ENCODE measurements at regions not wholly inside any gene's neighbourhood (a gene's known extent, or its start where the extent isn't known, plus 50 kb on each side); places are given as distances from the start of the nearest gene placed in this dataset.
A peak's percentile ranks its signal among the peaks of the same experiment; 100 is the strongest.

- no peaks in the 10 kb centered on the region for H3K36me3 ChIP-seq (ENCODE audit: control insufficient read depth in 2 of 2, insufficient read depth in 1 of 2, low read length in 2 of 2)
- H3K4me1 ChIP-seq (ENCODE audit: control insufficient read depth, insufficient read depth, low read length): no peaks in the 10 kb centered on the region
- TF ChIP-seq ZNF214 (tag by site-specific recombination; IDR thresholded peaks at IDR 0.05; ENCODE audit: borderline replicate concordance) (no peak), KLF9 (tag by site-specific recombination; IDR thresholded peaks at IDR 0.05; ENCODE audit: low read depth) (no peak), ZBTB8A (tag by site-specific recombination; IDR thresholded peaks at IDR 0.05) (no peak), ZSCAN16 (tag by site-specific recombination; IDR thresholded peaks at IDR 0.05) (no peak), ZNF501 (tag by site-specific recombination; IDR thresholded peaks at IDR 0.05) (no peak), ZNF677 (tag by site-specific recombination; IDR thresholded peaks at IDR 0.05) (no peak), ZNF335 (tag by site-specific recombination; conservative IDR thresholded peaks at IDR 0.05) (no peak), ZNF473 (tag by site-specific recombination; IDR thresholded peaks at IDR 0.05) (no peak), ZNF555 (tag by site-specific recombination; conservative IDR thresholded peaks at IDR 0.05) (no peak), SP7 (tag by site-specific recombination; IDR thresholded peaks at IDR 0.05) (no peak), ZNF416 (tag by site-specific recombination; IDR thresholded peaks at IDR 0.05) (no peak), GLI4 (tag by site-specific recombination; IDR thresholded peaks at IDR 0.05) (no peak)
- TF ChIP-seq, protein P1, sequence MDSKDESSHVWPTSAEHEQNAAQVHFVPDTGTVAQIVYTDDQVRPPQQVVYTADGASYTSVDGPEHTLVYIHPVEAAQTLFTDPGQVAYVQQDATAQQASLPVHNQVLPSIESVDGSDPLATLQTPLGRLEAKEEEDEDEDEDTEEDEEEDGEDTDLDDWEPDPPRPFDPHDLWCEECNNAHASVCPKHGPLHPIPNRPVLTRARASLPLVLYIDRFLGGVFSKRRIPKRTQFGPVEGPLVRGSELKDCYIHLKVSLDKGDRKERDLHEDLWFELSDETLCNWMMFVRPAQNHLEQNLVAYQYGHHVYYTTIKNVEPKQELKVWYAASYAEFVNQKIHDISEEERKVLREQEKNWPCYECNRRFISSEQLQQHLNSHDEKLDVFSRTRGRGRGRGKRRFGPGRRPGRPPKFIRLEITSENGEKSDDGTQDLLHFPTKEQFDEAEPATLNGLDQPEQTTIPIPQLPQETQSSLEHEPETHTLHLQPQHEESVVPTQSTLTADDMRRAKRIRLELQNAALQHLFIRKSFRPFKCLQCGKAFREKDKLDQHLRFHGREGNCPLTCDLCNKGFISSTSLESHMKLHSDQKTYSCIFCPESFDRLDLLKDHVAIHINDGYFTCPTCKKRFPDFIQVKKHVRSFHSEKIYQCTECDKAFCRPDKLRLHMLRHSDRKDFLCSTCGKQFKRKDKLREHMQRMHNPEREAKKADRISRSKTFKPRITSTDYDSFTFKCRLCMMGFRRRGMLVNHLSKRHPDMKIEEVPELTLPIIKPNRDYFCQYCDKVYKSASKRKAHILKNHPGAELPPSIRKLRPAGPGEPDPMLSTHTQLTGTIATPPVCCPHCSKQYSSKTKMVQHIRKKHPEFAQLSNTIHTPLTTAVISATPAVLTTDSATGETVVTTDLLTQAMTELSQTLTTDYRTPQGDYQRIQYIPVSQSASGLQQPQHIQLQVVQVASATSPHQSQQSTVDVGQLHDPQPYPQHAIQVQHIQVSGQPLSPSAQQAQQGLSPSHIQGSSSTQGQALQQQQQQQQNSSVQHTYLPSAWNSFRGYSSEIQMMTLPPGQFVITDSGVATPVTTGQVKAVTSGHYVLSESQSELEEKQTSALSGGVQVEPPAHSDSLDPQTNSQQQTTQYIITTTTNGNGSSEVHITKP (tag by site-specific recombination; IDR thresholded peaks at IDR 0.05): no peak
- ChIA-PET POLR2A (no interaction called here), CTCF (no interaction called here)
- no peaks in the 10 kb centered on the region for H3K9me3 ChIP-seq (ENCODE audit: control insufficient read depth, insufficient read depth, low read depth, low read length)
- H3K27ac ChIP-seq (ENCODE audit: extremely low read depth, low read depth, low read length): no peak overlapping the region
- no peak overlapping the region for H3K4me3 ChIP-seq (ENCODE audit: low read depth, low read length)
These were observed 181.6 kb downstream of the MFSD1 start for GRCh38 chr3:158983216-158984099.

DNA sequence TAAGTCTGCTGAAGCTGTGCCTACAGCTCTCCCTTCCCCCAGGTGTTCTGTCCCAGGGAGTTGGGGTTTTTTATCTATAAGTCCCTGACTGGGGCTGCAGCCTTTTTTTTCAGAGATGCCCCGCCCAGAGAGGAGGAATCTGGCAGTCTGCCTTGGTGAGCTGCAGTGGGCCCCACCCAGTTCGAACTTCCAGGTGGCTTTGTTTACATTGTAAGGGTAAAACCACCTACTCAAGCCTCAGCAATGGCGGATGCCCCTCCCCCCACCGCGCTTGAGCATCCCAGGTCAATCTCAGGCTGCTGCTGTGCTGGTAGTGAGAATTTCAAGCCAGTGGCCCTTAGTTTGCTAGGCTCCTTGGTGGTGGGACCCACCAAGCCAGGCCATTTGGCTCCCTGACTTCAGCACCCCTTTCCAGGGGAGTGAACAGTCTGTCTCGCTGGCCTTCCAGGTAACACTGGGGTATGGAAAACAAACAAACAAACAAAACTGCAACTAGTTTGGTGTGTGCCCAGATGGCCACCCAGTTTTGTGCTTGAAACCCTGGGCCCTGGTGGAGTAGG, 189.4 kb downstream of the MFSD1 start:
- no peak overlapping the region for H3K27ac ChIP-seq (ENCODE audit: extremely low read depth, low read depth, low read length)
- no peak overlapping the region for H3K4me3 ChIP-seq (ENCODE audit: low read depth, low read length)
- H3K36me3 ChIP-seq (ENCODE audit: control insufficient read depth in 2 of 2, insufficient read depth in 1 of 2, low read length in 2 of 2): no peaks in the 10 kb centered on the region
- H3K9me3 ChIP-seq (ENCODE audit: control insufficient read depth, insufficient read depth, low read depth, low read length): no peaks in the 10 kb centered on the region
- no peaks in the 10 kb centered on the region for H3K4me1 ChIP-seq (ENCODE audit: control insufficient read depth, insufficient read depth, low read length)
- TF ChIP-seq HOXC10 (CRISPR knock-in tag; IDR thresholded peaks at IDR 0.05): no peak
- no peak for TF ChIP-seq ZBTB7A (tag by site-specific recombination; IDR thresholded peaks at IDR 0.05; ENCODE audit: low read depth)
- TF ChIP-seq KLF7 (tag by site-specific recombination; IDR thresholded peaks at IDR 0.05; ENCODE audit: borderline replicate concordance): peak; percentile 29; the same call in 1 of the 2 replicates
- peak; percentile 48; the same call in 1 of the 2 replicates for TF ChIP-seq KLF1 (tag by site-specific recombination; IDR thresholded peaks at IDR 0.05)
- TF ChIP-seq ZNF266 (tag by site-specific recombination; IDR thresholded peaks at IDR 0.05; ENCODE audit: low read depth): no peak
- TF ChIP-seq, protein P2, sequence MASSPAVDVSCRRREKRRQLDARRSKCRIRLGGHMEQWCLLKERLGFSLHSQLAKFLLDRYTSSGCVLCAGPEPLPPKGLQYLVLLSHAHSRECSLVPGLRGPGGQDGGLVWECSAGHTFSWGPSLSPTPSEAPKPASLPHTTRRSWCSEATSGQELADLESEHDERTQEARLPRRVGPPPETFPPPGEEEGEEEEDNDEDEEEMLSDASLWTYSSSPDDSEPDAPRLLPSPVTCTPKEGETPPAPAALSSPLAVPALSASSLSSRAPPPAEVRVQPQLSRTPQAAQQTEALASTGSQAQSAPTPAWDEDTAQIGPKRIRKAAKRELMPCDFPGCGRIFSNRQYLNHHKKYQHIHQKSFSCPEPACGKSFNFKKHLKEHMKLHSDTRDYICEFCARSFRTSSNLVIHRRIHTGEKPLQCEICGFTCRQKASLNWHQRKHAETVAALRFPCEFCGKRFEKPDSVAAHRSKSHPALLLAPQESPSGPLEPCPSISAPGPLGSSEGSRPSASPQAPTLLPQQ (tag by site-specific recombination; IDR thresholded peaks at IDR 0.05): peak; percentile 97
- TF ChIP-seq KLF10 (tag by site-specific recombination; IDR thresholded peaks at IDR 0.05): no peak
- 0 out of 2 replicates have a peak, but pooled peaks have one; percentile 18 for TF ChIP-seq ZFHX2 (tag by site-specific recombination; conservative IDR thresholded peaks at IDR 0.05)
- TF ChIP-seq GLIS1 (tag by site-specific recombination; IDR thresholded peaks at IDR 0.05): peak; percentile 25; the same call in 1 of the 2 replicates
- peak; percentile 48; the same call in 1 of the 2 replicates for TF ChIP-seq ZFP69B (tag by site-specific recombination; IDR thresholded peaks at IDR 0.05)
- TF ChIP-seq, protein P1 (tag by site-specific recombination; IDR thresholded peaks at IDR 0.05): 0 out of 2 replicates have a peak, but pooled peaks have one; percentile 14
- POLR2A ChIA-PET: no interaction called here
- CTCF ChIA-PET: no interaction called here

Data from HEK293 (cell line).